ENCODE measurements at regions not wholly inside any gene's neighbourhood (a gene's known extent, or its start where the extent isn't known, plus 50 kb on each side); places are given as distances from the start of the nearest gene placed in this dataset.

- Histone ChIP-seq H3K9me3 (no peaks in the 10 kb centered on the region), H3K27me3 (replicated peaks in 1 of 7) (peaks cover 0 to 3% (median 0%) of the 10 kb centered on the region in 7 donors), H3K36me3 (no peaks in the 10 kb centered on the region), H3K4me1 (no peaks in the 10 kb centered on the region), H3K27ac (no peak overlapping the region), H3K4me3 (no peak overlapping the region)
- WGBS, 5 donors, result 76 to 95% (median 89%) methylated on average over 2 of the region's 2 CpGs
- intact Hi-C loops (cut with DNase I; ENCODE audit: low total_unique reads), result no loop called here
- no peak for DNase-seq
- TF ChIP-seq, protein P1, sequence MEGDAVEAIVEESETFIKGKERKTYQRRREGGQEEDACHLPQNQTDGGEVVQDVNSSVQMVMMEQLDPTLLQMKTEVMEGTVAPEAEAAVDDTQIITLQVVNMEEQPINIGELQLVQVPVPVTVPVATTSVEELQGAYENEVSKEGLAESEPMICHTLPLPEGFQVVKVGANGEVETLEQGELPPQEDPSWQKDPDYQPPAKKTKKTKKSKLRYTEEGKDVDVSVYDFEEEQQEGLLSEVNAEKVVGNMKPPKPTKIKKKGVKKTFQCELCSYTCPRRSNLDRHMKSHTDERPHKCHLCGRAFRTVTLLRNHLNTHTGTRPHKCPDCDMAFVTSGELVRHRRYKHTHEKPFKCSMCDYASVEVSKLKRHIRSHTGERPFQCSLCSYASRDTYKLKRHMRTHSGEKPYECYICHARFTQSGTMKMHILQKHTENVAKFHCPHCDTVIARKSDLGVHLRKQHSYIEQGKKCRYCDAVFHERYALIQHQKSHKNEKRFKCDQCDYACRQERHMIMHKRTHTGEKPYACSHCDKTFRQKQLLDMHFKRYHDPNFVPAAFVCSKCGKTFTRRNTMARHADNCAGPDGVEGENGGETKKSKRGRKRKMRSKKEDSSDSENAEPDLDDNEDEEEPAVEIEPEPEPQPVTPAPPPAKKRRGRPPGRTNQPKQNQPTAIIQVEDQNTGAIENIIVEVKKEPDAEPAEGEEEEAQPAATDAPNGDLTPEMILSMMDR (IDR thresholded peaks at IDR 0.05 in 8 of 11, conservative IDR thresholded peaks at IDR 0.05 in 3 of 11), result no peak
- TF ChIP-seq POLR2A (IDR thresholded peaks at IDR 0.05), result no peak
- TF ChIP-seq POLR2AphosphoS5 (IDR thresholded peaks at IDR 0.05), result no peak
Observed at GRCh38 chr6:4670824-4671409, 105.3 kb upstream of the CDYL start.

DNA sequence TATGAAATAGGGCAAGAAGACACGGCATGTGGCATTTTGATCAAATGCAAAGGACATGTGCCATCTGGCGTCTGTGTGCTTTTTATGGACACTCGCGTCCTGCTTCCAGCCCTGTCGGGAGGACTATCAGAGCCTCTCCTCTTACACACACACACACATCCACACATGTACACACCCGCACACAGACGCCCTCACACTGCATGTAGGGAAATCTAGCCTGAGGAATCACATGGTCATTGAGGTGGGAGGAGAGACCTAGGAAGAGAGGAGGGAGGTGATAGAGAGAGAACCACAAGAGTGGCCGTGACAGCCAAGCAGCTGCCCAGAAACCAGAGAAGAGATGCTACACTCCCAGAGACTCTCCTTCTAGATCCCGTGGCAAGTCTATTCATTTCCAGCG is 105.9 kb upstream of the CDYL start:
- Histone ChIP-seq H3K9me3 (no peaks in the 10 kb centered on the region), H3K27ac (no peak overlapping the region), H3K27me3 (replicated peaks in 1 of 7) (peaks cover 0 to 3% (median 0%) of the 10 kb centered on the region in 7 donors), H3K4me1 (no peaks in the 10 kb centered on the region), H3K4me3 (no peak overlapping the region), H3K36me3 (no peaks in the 10 kb centered on the region)
- WGBS, 5 donors, result 83 to 91% (median 85%) methylated on average over 10 of the region's 10 CpGs
- TF ChIP-seq, protein P1 (IDR thresholded peaks at IDR 0.05 in 8 of 11, conservative IDR thresholded peaks at IDR 0.05 in 3 of 11), result no peak
- TF ChIP-seq POLR2A (IDR thresholded peaks at IDR 0.05) (no peak), POLR2AphosphoS5 (IDR thresholded peaks at IDR 0.05) (no peak)
- intact Hi-C loops (cut with DNase I; ENCODE audit: low total_unique reads), result no loop called here
- DNase-seq, result no peak

DNA sequence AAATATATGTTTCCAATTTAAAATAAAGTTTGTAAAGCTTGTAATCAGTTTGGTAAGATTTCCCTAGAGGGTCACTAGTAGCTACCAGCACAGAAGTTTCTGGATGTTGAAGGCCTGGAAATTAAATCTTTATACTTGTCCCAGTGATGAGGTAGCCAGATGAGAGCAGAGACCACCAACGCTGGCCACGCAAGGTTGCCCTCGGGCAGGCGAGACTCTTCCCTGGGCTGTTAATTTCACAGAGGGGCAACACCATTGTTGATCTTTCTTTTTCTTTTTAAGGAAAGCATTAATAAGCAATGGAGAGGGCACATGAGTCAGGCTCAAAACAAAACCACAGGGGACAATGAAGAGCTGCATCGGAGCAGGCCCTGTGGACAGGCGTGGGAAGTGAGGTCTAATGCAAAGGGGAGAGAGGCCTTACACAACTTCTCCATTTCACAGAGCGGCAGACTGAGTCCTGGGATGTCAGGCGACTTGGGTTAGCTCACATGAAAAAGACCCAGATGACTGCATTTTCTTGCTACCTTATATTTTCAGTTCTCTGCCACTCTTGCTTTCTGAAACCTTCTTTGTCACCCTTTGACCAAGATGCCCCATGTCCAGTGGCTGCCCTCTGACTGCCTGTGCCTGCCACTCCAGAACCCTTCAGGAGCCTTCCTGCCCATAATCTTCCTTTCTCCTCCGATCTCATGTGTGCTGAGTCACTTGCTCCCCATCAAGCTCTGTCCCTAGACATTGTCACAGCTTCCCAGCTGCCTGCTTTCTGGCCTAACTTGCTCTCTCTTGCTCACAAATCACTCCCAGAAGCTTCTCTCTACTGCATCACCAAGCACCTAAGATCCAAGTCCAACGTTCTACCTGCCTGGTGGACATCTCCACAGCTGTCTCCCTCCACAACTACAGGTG is 107.7 kb upstream of the CDYL start:
- H3K27me3 ChIP-seq (replicated peaks in 1 of 7), result no peaks in the 10 kb centered on the region
- H3K4me3 ChIP-seq, result no peak overlapping the region
- intact Hi-C loops (cut with DNase I; ENCODE audit: low total_unique reads), result no loop called here
- H3K36me3 ChIP-seq, result no peaks in the 10 kb centered on the region
- H3K27ac ChIP-seq, result no peak overlapping the region
- DNase-seq, result no peak
- no peaks in the 10 kb centered on the region for H3K9me3 ChIP-seq
- no peaks in the 10 kb centered on the region for H3K4me1 ChIP-seq
- WGBS, 5 donors, result 78 to 87% (median 83%) methylated on average over 10 of the region's 10 CpGs
- TF ChIP-seq POLR2AphosphoS5 (IDR thresholded peaks at IDR 0.05) (no peak), POLR2A (IDR thresholded peaks at IDR 0.05) (no peak)
- TF ChIP-seq, protein P1 (IDR thresholded peaks at IDR 0.05 in 8 of 11, conservative IDR thresholded peaks at IDR 0.05 in 3 of 11), result no peak

DNA sequence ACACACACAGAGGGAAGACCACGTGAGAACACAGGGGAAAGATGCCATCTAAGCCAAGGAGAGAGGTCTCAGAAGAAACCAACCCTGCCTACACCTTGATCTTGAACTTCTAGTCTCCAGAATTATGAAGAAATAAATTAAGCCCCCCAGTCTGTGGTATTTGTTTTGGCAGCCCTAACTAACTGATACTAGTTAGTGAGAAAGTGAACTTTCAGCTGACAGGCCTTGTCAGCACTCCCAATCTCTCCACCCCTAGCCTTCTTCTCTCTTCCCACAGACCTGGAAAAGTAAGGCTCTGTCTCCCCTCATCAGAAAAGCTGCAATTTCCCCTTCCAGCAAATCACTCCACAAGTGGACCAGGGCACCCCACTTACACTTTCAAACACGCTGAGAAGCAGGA is 108.6 kb upstream of the CDYL start:
- H3K9me3 ChIP-seq, result no peaks in the 10 kb centered on the region
- no peaks in the 10 kb centered on the region for H3K4me1 ChIP-seq
- intact Hi-C loops (cut with DNase I; ENCODE audit: low total_unique reads), result no loop called here
- no peak for TF ChIP-seq POLR2A (IDR thresholded peaks at IDR 0.05)
- TF ChIP-seq, protein P1 (IDR thresholded peaks at IDR 0.05 in 8 of 11, conservative IDR thresholded peaks at IDR 0.05 in 3 of 11), result no peak
- WGBS, 5 donors, result 74 to 92% (median 80%) methylated on average over 2 of the region's 2 CpGs
- no peak for DNase-seq
- no peak overlapping the region for H3K27ac ChIP-seq
- H3K4me3 ChIP-seq, result no peak overlapping the region
- H3K36me3 ChIP-seq, result no peaks in the 10 kb centered on the region
- no peaks in the 10 kb centered on the region for H3K27me3 ChIP-seq (replicated peaks in 1 of 7)

Data from spleen (tissue), 11 donors.